OCI-LY7 (cell line): ENCODE measurements at regions not wholly inside any gene's neighbourhood (a gene's known extent, or its start where the extent isn't known, plus 50 kb on each side); places are given as distances from the start of the nearest gene placed in this dataset.

Source experiments
- BruUV-seq: library from RNA; stranded (reverse); fragments of 400-500 nt; replicated peaks from 2 replicates; lab custom pipeline; 2021; lab: Mats Ljungman, UMichigan
- CTCF ChIA-PET: fragments of 300-600 bp; sonication (Branson Sonifier 250); formaldehyde crosslinking; loops from one replicate; lab custom pipeline; 2022; ENCODE audit warnings: antibody characterized with exemption; ENCODE audit not compliant: unreplicated experiment; lab: Charles Lee
- POLR2A ChIA-PET: fragments of 300-600 bp; sonication (Branson Sonifier 250); formaldehyde crosslinking; loops from one replicate; lab custom pipeline; 2022; ENCODE audit warnings: antibody characterized with exemption; lab: Charles Lee
- DNase-seq: peaks from one replicate; pipeline ENCODE4 v3.0.0-alpha.2; 2015; ENCODE audit warnings: low spot score
- H2AFZ ChIP-seq: fragments of 200-600 bp; sonication (generic), shearing (Covaris generic); 2 replicates; pipeline ENCODE4 v1.6.1; 2014; ENCODE audit warnings: mild to moderate bottlenecking, antibody characterized with exemption, low read length, moderate library complexity
- H3K27ac ChIP-seq: fragments of 200-600 bp; sonication (generic); 2 replicates; pipeline ENCODE4 v1.5.1; 2014; ENCODE audit warnings: mixed run types, low read depth, mild to moderate bottlenecking, moderate library complexity, low read length, inconsistent platforms; ENCODE audit not compliant: poor library complexity, severe bottlenecking
- H3K36me3 ChIP-seq: fragments of 200-600 bp; sonication (generic); 2 replicates; pipeline ENCODE4 v1.6.1; 2014; ENCODE audit warnings: mild to moderate bottlenecking, antibody characterized with exemption, low read length, moderate library complexity, mixed read lengths; ENCODE audit not compliant: insufficient read depth
- H3K4me1 ChIP-seq: fragments of 200-600 bp; sonication (generic); 2 replicates; pipeline ENCODE4 v1.5.1; 2014; ENCODE audit warnings: mild to moderate bottlenecking, low read length; ENCODE audit not compliant: insufficient read depth, poor library complexity, severe bottlenecking
- H3K4me2 ChIP-seq: fragments of 200-600 bp; sonication (generic); 2 replicates; pipeline ENCODE4 v1.6.1; 2014; ENCODE audit warnings: mild to moderate bottlenecking, low read length
- H3K4me3 ChIP-seq: fragments of 200-600 bp; sonication (generic); 2 replicates; pipeline ENCODE4 v1.5.1; 2014; ENCODE audit warnings: mild to moderate bottlenecking, low read depth, low read length; ENCODE audit not compliant: poor library complexity, severe bottlenecking
- H3K79me2 ChIP-seq: fragments of 200-600 bp; sonication (generic); 2 replicates; pipeline ENCODE4 v1.6.1; 2016; ENCODE audit warnings: low read depth, mild to moderate bottlenecking, low read length, moderate library complexity, mixed read lengths; ENCODE audit not compliant: insufficient read depth
- H3K9me2 ChIP-seq: fragments of 200-600 bp; sonication (generic); 2 replicates; pipeline ENCODE4 v1.6.1; 2016; ENCODE audit warnings: mild to moderate bottlenecking, low read length, mixed read lengths; ENCODE audit not compliant: insufficient read depth
- H3K9me3 ChIP-seq: fragments of 200-600 bp; sonication (generic); 2 replicates; pipeline ENCODE4 v1.6.1; 2014; ENCODE audit warnings: mild to moderate bottlenecking, mixed run types, low read length, mixed read lengths
- H4K20me1 ChIP-seq: fragments of 200-600 bp; sonication (generic); 2 replicates; pipeline ENCODE4 v1.6.1; 2014; ENCODE audit warnings: mild to moderate bottlenecking, antibody characterized with exemption, low read length, moderate library complexity, mixed read lengths; ENCODE audit not compliant: insufficient read depth
- CTCF ChIP-seq: fragments of 200-600 bp; sonication (generic); conservative IDR thresholded peaks from 2 replicates; pipeline ENCODE4 v1.5.1; 2014; ENCODE audit warnings: mild to moderate bottlenecking, antibody characterized with exemption, low read length, moderate library complexity, mixed read lengths
- EZH2phosphoT487 ChIP-seq: fragments of 200-600 bp; sonication (generic); IDR thresholded peaks from 2 replicates; pipeline ENCODE4 v1.6.1; 2018; ENCODE audit warnings: low read depth, borderline replicate concordance, mild to moderate bottlenecking, mixed run types, antibody characterized with exemption, low read length, moderate library complexity, mixed read lengths
- intact Hi-C: fragments of 100-400 bp; cut with micrococcal nuclease; formaldehyde crosslinking; loops from one replicate; pipeline ENCODE4 v1.10.0; 2022; ENCODE audit not compliant: unreplicated experiment

- no peak overlapping the region for H2AFZ ChIP-seq
- intact Hi-C loops = no loop called here
- no peak overlapping the region for H3K4me2 ChIP-seq
- POLR2A ChIA-PET = no interaction called here
- no peaks in the 10 kb centered on the region for H3K4me1 ChIP-seq
- no peaks in the 10 kb centered on the region for H3K36me3 ChIP-seq
- TF ChIP-seq EZH2phosphoT487 = no peak
- no peak for TF ChIP-seq CTCF
- no peaks in the 10 kb centered on the region for H3K9me2 ChIP-seq
- H4K20me1 ChIP-seq = no peaks in the 10 kb centered on the region
- DNase-seq = no peak
- no peaks in the 10 kb centered on the region for H3K9me3 ChIP-seq
- no peak overlapping the region for H3K27ac ChIP-seq
- BruUV-seq = no TSS peak
- no peak overlapping the region for H3K4me3 ChIP-seq
- CTCF ChIA-PET = no interaction called here
- H3K79me2 ChIP-seq = no peaks in the 10 kb centered on the region
Observed at GRCh38 chr6:1037430-1038202, 274.3 kb upstream of the FOXQ1 start.

GRCh38 chr6:1035401-1035800 is 276.5 kb upstream of the FOXQ1 start:
- H3K36me3 ChIP-seq = no peaks in the 10 kb centered on the region
- H3K9me2 ChIP-seq = no peaks in the 10 kb centered on the region
- ChIA-PET POLR2A (no interaction called here), CTCF (no interaction called here)
- intact Hi-C loops = no loop called here
- no TSS peak for BruUV-seq
- no peak overlapping the region for H3K4me3 ChIP-seq
- no peak overlapping the region for H3K4me2 ChIP-seq
- no peaks in the 10 kb centered on the region for H3K9me3 ChIP-seq
- no peak for DNase-seq
- no peak for TF ChIP-seq EZH2phosphoT487
- TF ChIP-seq CTCF = no peak
- no peaks in the 10 kb centered on the region for H3K4me1 ChIP-seq
- no peak overlapping the region for H3K27ac ChIP-seq
- H2AFZ ChIP-seq = no peak overlapping the region
- no peaks in the 10 kb centered on the region for H3K79me2 ChIP-seq
- no peaks in the 10 kb centered on the region for H4K20me1 ChIP-seq

- Histone ChIP-seq H3K4me2 (no peak overlapping the region), H4K20me1 (no peaks in the 10 kb centered on the region), H3K9me2 (no peaks in the 10 kb centered on the region), H3K9me3 (no peaks in the 10 kb centered on the region), H3K4me1 (no peaks in the 10 kb centered on the region), H3K36me3 (no peaks in the 10 kb centered on the region), H3K4me3 (no peak overlapping the region), H2AFZ (no peak overlapping the region), H3K79me2 (no peaks in the 10 kb centered on the region), H3K27ac (no peak overlapping the region)
- BruUV-seq = no TSS peak
- DNase-seq = no peak
- ChIA-PET POLR2A (no interaction called here), CTCF (no interaction called here)
- intact Hi-C loops = no loop called here
- TF ChIP-seq CTCF (no peak), EZH2phosphoT487 (no peak)
Observed at GRCh38 chr6:1031720-1032119, 280.2 kb upstream of the FOXQ1 start.
